Fibroblast of pulmonary artery (primary cell): ENCODE measurements at regions not wholly inside any gene's neighbourhood (a gene's known extent, or its start where the extent isn't known, plus 50 kb on each side); places are given as distances from the start of the nearest gene placed in this dataset.

ENCODE experiments used
- DNase-seq: peaks from one replicate; pipeline ENCODE4 v3.0.0-alpha.2; 2010; ENCODE audit warnings: low read depth
- H3K4me3 ChIP-seq: replicated peaks from 2 replicates; pipeline ENCODE4 v1.5.1; 2011; ENCODE audit warnings: low read depth, mild to moderate bottlenecking, control low read depth, low read length, moderate library complexity
- TF ChIP-seq, protein P1 (sequence below): IDR thresholded peaks from 2 replicates; pipeline ENCODE4 v1.5.1; 2011; ENCODE audit warnings: mild to moderate bottlenecking, control low read depth, low read length, inconsistent platforms; ENCODE audit errors: missing control alignments

DNA sequence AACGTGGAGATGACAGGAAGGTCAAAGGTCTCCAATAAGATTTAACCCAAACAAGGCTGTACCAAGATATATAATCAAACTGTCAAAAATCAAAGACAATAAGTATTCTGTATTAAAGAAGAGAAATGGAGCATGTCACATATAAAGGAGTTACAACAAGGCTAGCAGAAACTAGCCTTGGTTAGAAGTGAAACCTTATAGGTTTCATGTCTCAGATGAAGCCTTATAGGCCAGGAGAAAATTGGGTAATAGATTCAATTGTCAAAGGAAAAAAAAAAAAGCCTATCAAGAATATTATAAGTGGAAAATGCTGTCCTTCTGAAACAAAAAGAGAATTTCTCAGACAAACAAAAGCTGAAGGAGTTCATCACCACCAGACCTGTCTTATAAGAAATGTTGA lies 419.4 kb downstream of the CDH11 start:
- TF ChIP-seq, protein P1, sequence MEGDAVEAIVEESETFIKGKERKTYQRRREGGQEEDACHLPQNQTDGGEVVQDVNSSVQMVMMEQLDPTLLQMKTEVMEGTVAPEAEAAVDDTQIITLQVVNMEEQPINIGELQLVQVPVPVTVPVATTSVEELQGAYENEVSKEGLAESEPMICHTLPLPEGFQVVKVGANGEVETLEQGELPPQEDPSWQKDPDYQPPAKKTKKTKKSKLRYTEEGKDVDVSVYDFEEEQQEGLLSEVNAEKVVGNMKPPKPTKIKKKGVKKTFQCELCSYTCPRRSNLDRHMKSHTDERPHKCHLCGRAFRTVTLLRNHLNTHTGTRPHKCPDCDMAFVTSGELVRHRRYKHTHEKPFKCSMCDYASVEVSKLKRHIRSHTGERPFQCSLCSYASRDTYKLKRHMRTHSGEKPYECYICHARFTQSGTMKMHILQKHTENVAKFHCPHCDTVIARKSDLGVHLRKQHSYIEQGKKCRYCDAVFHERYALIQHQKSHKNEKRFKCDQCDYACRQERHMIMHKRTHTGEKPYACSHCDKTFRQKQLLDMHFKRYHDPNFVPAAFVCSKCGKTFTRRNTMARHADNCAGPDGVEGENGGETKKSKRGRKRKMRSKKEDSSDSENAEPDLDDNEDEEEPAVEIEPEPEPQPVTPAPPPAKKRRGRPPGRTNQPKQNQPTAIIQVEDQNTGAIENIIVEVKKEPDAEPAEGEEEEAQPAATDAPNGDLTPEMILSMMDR = no peak
- no peak for DNase-seq
- H3K4me3 ChIP-seq = no peak overlapping the region

DNA sequence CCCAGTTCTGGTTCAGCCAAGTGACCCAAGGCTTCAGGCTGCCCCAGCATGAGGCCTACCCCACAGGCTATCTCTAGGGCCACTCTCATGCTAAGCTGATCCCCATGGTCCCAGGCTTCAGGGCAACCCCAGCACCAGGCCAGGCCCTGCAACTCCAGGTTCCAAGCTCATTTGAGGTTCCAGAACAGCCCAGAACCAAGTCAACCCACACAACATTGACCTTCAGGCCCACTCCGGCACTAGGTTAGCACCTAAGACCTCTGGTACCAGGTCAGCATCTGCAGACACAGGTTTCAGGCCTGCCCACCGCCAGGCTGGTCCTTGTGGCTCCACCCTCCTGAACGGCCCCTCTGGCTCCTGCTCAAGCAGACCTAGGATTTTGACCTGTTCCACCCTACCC lies 421.2 kb downstream of the CDH11 start:
- H3K4me3 ChIP-seq = no peak overlapping the region
- TF ChIP-seq, protein P1 = no peak
- no peak for DNase-seq

DNA sequence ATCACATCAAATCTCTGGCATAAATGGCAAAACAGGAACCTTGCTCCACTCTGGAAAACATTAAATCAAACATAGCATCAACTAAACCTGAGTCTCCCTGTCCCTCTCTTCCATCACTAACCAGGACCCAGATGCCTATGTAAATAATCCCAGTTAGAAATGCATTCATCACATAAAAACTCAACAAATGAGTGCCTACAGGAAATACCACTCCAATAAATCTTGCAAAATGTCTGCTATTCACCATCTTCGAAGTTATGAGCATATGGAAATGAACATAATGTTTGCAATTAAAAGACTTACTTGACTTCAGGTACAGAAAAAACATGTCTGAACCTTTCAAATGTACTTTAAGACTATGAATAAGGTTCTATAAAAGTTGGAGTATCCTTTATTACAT lies 425.0 kb downstream of the CDH11 start:
- TF ChIP-seq, protein P1 = no peak
- H3K4me3 ChIP-seq = no peak overlapping the region
- no peak for DNase-seq

DNA sequence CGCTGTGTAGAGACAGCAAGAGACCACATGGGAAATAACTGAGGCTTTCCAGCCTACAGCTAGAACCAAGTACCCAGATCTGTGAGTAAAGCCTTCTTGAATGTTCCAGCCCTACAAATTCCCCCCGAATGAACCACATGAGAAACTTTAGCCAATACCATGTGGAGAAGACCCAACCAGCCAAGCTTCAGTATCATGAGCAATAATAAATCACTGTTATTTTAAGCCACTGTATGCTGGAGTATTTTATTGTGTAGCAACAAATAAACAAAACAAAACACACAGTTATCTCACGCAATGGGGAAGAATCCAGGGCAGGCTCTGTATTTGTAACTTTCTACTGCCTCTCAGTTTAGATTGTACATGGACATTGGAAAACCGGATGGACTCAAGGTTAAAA lies 426.2 kb downstream of the CDH11 start:
- TF ChIP-seq, protein P1 = no peak
- no peak for DNase-seq

DNA sequence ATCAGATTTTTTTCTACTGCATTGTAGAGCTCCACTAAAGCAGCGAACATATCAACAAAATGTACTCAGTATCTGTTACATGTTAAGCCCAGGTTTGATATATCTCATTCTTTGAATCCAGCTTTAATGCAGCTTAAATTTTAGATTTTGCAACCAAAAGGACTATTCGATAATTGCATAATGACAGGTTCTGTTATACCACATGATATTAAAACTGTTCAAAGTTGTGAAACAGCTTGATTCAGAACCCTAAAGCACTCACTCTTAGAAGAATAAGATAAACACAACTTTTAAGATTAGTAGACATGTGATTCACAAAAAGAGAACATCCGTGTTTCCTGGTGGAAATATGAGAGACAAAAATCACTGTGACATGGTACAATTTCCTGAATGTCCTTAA lies 427.9 kb downstream of the CDH11 start:
- DNase-seq = no peak
- TF ChIP-seq, protein P1 = no peak
- H3K4me3 ChIP-seq = no peak overlapping the region

More for the DNA sequence above, 426.2 kb downstream of the CDH11 start:
- H3K4me3 ChIP-seq = no peak overlapping the region

DNA sequence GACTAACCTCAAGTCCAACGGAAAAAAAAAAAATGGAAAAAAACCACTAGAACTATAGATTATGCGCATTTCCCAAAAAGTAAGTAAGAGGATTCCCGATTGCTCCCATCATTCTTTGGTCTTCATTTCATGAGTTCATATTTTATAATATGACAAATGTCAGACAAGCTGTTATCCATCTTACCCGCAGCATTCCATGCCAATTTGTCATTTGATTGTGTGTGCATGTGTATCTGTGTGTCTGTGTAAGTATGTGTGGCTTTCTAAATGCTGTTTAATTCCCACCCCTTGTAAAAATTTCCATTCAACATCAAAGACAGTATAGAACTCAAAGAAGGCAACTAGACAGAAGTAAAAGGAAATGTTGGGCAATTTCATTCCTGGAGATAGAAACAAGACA lies 434.1 kb downstream of the CDH11 start:
- DNase-seq = no peak
- H3K4me3 ChIP-seq = no peak overlapping the region
- TF ChIP-seq, protein P1 = no peak

DNA sequence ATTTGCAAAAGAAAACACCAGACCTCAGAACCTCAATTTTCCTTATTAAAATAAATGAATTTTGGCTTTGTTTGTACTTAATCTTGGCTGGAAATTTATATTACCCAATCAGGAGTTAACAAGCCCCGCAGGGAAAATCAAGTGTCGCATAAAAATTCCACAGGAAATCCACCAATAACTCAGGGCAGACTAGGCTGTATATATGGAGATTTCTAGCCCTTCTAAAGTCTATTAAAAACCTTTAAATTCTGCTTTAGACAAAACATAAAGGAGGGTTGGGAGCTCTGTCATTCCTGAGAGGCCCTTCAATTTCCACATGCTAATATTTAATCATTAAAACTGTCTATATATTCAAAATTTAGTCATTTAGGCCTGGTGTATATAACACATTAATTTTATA lies 434.7 kb downstream of the CDH11 start:
- H3K4me3 ChIP-seq = no peak overlapping the region
- TF ChIP-seq, protein P1 = no peak
- no peak for DNase-seq
